ENCODE measurements at regions not wholly inside any gene's neighbourhood (a gene's known extent, or its start where the extent isn't known, plus 50 kb on each side); places are given as distances from the start of the nearest gene placed in this dataset.

DNA sequence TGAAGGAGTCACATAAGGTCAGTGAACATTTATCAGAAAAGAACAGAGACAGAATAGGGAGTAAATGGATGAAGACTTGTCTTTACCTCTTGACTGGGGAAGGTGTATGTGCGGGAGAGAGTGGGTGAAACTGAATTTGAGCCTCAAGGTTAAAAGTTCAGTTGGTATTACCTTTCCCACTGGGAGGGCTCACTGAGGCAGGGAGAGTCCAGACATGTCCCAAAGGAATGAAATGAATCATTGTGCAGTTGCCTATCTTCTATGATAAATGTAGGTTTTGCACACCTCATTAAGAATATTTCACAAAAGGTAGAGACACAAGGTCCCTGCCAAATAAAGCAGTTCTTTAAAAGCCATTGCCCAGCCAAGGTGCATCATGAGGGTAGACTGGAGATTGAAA is 105.2 kb downstream of the KCNA5 start:
- H3K27ac ChIP-seq (ENCODE audit: low read depth in 1 of 3, low read length in 2 of 3), result no peak overlapping the region
- WGBS, 3 donors, result 65 to 84% (median 78%) methylated on average over 1 of the region's 1 CpG

DNA sequence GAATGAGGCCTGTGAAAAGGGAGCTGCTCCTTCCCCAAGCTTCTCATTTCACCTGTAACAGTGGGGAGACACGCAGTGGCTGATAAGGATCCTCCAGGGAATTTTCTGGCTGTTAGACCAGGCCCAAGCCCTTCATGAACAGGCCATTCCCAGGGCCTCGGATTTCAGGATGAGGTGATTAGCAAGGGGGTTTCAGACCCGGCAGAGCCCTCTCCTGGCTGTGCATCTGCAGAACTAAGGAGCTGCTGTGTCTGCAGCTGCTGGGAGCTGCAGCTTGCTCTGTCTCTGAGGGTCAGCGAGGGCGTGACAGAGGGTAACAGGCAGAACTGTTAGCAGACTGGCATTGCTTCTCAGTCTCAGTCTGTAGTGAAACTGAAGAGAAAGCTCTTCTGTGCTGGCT is 110.4 kb downstream of the KCNA5 start:
- Histone ChIP-seq H3K36me3 (ENCODE audit: control insufficient read depth in 3 of 3, insufficient read depth in 2 of 3, low read depth in 1 of 3, low read length in 3 of 3) (no peaks in the 10 kb centered on the region), H3K9me3 (ENCODE audit: control insufficient read depth in 2 of 2, insufficient read depth in 1 of 2, low read depth in 1 of 2, low read length in 1 of 2) (no peaks in the 10 kb centered on the region), H3K27me3 (ENCODE audit: control insufficient read depth in 3 of 3, insufficient read depth in 3 of 3, low read length in 3 of 3) (peaks cover 0 to 2% (median 0%) of the 10 kb centered on the region in 3 donors), H3K27ac (ENCODE audit: low read depth in 1 of 3, low read length in 2 of 3) (no peak overlapping the region), H3K4me1 (ENCODE audit: control insufficient read depth in 3 of 3, insufficient read depth in 2 of 3, low read depth in 1 of 3, low read length in 2 of 3) (no peaks in the 10 kb centered on the region), H3K4me3 (ENCODE audit: low read depth in 1 of 3, low read length in 3 of 3) (no peak overlapping the region)
- no peak for DNase-seq
- FAIRE-seq, result no peak
- WGBS, 3 donors, result 59 to 71% (median 60%) methylated on average over 5 of the region's 5 CpGs

More for the DNA sequence above, 105.2 kb downstream of the KCNA5 start:
- Histone ChIP-seq H3K27me3 (ENCODE audit: control insufficient read depth in 3 of 3, insufficient read depth in 3 of 3, low read length in 3 of 3) (peaks cover 0 to 2% (median 0%) of the 10 kb centered on the region in 3 donors), H3K9me3 (ENCODE audit: control insufficient read depth in 2 of 2, insufficient read depth in 1 of 2, low read depth in 1 of 2, low read length in 1 of 2) (no peaks in the 10 kb centered on the region), H3K4me3 (ENCODE audit: low read depth in 1 of 3, low read length in 3 of 3) (no peak overlapping the region), H3K4me1 (ENCODE audit: control insufficient read depth in 3 of 3, insufficient read depth in 2 of 3, low read depth in 1 of 3, low read length in 2 of 3) (no peaks in the 10 kb centered on the region), H3K36me3 (ENCODE audit: control insufficient read depth in 3 of 3, insufficient read depth in 2 of 3, low read depth in 1 of 3, low read length in 3 of 3) (no peaks in the 10 kb centered on the region)
- FAIRE-seq (no peak), DNase-seq (no peak)

DNA sequence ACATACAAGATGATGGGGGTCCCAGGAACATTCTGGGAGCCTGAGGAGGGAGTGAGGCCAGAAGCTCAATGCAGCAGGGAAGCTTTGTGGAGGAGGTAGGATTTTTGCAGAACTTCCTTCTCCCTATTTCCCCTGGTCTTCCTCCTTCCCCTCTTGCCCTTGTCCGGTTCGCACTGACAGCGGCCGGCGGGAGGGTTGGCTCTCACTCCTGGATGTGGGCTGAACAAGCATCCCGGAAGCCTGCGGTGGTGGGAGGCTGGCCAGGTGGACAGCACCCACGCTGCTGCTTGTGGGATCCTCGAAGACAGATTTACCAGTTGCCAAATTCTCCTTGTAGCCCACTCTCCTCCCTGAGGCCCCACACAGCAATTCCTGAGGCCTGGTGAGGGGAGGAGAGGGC is 112.2 kb downstream of the KCNA5 start:
- Histone ChIP-seq H3K27me3 (ENCODE audit: control insufficient read depth in 3 of 3, insufficient read depth in 3 of 3, low read length in 3 of 3) (peaks cover 0 to 2% (median 0%) of the 10 kb centered on the region in 3 donors), H3K4me1 (ENCODE audit: control insufficient read depth in 3 of 3, insufficient read depth in 2 of 3, low read depth in 1 of 3, low read length in 2 of 3) (no peaks in the 10 kb centered on the region), H3K4me3 (ENCODE audit: low read depth in 1 of 3, low read length in 3 of 3) (no peak overlapping the region), H3K27ac (ENCODE audit: low read depth in 1 of 3, low read length in 2 of 3) (no peak overlapping the region), H3K9me3 (ENCODE audit: control insufficient read depth in 2 of 2, insufficient read depth in 1 of 2, low read depth in 1 of 2, low read length in 1 of 2) (no peaks in the 10 kb centered on the region), H3K36me3 (ENCODE audit: control insufficient read depth in 3 of 3, insufficient read depth in 2 of 3, low read depth in 1 of 3, low read length in 3 of 3) (no peaks in the 10 kb centered on the region)
- DNase-seq, result no peak
- WGBS, 3 donors, result 66 to 83% (median 81%) methylated on average over 9 of the region's 9 CpGs
- FAIRE-seq, result no peak

DNA sequence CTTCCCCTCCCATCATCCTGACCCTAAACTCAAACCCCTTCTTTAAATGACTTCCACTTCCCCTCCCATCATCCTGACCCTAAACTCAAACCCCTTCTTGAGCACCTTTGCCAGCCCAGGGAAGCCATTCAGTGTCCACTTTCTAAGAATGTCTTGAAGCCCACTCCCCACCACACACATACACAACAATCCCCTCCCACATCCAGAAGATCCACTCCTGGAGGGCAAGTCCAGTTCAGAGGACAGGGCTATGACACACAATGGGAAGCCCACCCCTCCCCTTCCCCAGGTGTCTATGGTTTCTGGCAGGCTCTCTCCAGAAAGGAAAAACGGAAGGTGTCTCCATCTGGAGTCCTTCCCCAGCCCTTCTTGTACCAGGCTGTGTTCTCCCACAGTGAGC is 117.1 kb downstream of the KCNA5 start:
- Histone ChIP-seq H3K4me3 (ENCODE audit: low read depth in 1 of 3, low read length in 3 of 3) (no peak overlapping the region), H3K4me1 (ENCODE audit: control insufficient read depth in 3 of 3, insufficient read depth in 2 of 3, low read depth in 1 of 3, low read length in 2 of 3) (no peaks in the 10 kb centered on the region), H3K36me3 (ENCODE audit: control insufficient read depth in 3 of 3, insufficient read depth in 2 of 3, low read depth in 1 of 3, low read length in 3 of 3) (no peaks in the 10 kb centered on the region), H3K27me3 (ENCODE audit: control insufficient read depth in 3 of 3, insufficient read depth in 3 of 3, low read length in 3 of 3) (no peaks in the 10 kb centered on the region), H3K27ac (ENCODE audit: low read depth in 1 of 3, low read length in 2 of 3) (no peak overlapping the region), H3K9me3 (ENCODE audit: control insufficient read depth in 2 of 2, insufficient read depth in 1 of 2, low read depth in 1 of 2, low read length in 1 of 2) (no peaks in the 10 kb centered on the region)
- DNase-seq, result no peak
- WGBS, 3 donors, result 71 to 85% (median 73%) methylated on average over 1 of the region's 1 CpG
- FAIRE-seq, result no peak

DNA sequence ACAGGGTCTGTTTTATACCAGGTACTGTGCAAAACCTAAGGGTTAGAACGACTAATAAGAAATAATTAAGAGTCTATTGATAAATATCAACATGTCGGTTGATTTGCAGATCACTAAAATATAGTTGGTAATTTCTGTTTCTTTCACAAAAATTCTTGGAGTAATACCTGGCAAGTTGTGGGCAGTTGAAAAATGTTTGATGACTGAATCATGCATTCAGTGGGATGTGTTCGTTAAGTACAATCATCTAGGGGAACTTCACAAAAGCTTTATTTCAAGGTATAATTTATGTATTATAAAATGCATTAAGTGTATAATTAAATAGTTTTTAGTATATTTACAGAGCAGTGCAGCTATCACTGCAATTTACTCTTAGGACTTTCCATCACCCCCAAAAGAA is 120.0 kb downstream of the KCNA5 start:
- Histone ChIP-seq H3K27ac (ENCODE audit: low read depth in 1 of 3, low read length in 2 of 3) (no peak overlapping the region), H3K9me3 (ENCODE audit: control insufficient read depth in 2 of 2, insufficient read depth in 1 of 2, low read depth in 1 of 2, low read length in 1 of 2) (no peaks in the 10 kb centered on the region), H3K27me3 (ENCODE audit: control insufficient read depth in 3 of 3, insufficient read depth in 3 of 3, low read length in 3 of 3) (no peaks in the 10 kb centered on the region), H3K4me3 (ENCODE audit: low read depth in 1 of 3, low read length in 3 of 3) (no peak overlapping the region), H3K4me1 (ENCODE audit: control insufficient read depth in 3 of 3, insufficient read depth in 2 of 3, low read depth in 1 of 3, low read length in 2 of 3) (no peaks in the 10 kb centered on the region), H3K36me3 (ENCODE audit: control insufficient read depth in 3 of 3, insufficient read depth in 2 of 3, low read depth in 1 of 3, low read length in 3 of 3) (no peaks in the 10 kb centered on the region)
- WGBS, 3 donors, result 81 to 91% (median 83%) methylated on average over 3 of the region's 3 CpGs
- DNase-seq (no peak), FAIRE-seq (no peak)

DNA sequence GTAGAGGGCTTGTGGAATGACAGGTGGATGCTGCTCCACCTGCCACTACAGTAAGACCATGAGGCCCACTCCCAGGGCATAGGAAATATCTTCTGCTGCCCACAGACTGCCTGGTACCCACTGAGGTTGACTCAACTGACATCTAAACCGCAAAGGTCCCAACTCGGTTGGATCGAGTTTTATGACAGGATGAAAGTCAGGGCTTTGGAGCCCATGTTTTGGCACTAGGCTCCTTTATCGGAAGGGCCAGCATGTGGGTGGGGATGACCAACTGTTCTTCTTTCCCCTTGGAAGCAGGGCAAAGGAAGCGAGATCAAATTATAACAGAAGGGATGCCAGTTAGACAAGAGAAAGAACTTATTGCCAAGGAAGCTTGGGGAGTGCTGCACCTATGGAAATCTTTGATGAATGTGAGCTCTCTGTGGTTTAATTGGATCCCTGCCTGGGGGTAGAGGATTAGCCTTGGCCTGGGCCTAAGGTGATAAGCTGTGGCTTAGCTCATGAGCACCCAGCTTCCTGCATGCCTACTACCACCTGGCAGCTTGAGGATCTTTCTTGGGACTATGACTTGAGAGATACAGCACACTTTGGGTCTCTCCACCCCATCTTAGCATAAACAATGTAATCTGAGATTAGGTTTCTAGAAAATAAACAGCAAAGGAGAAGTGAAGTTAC is 121.8 kb downstream of the KCNA5 start:
- H3K36me3 ChIP-seq (ENCODE audit: control insufficient read depth in 3 of 3, insufficient read depth in 2 of 3, low read depth in 1 of 3, low read length in 3 of 3), result no peaks in the 10 kb centered on the region
- 75 to 90% (median 84%) methylated on average over 5 of the region's 5 CpGs for WGBS, 3 donors
- H3K4me1 ChIP-seq (ENCODE audit: control insufficient read depth in 3 of 3, insufficient read depth in 2 of 3, low read depth in 1 of 3, low read length in 2 of 3), result no peaks in the 10 kb centered on the region
- no peaks in the 10 kb centered on the region for H3K27me3 ChIP-seq (ENCODE audit: control insufficient read depth in 3 of 3, insufficient read depth in 3 of 3, low read length in 3 of 3)
- no peak overlapping the region for H3K4me3 ChIP-seq (ENCODE audit: low read depth in 1 of 3, low read length in 3 of 3)
- H3K27ac ChIP-seq (ENCODE audit: low read depth in 1 of 3, low read length in 2 of 3), result no peak overlapping the region
- no peaks in the 10 kb centered on the region for H3K9me3 ChIP-seq (ENCODE audit: control insufficient read depth in 2 of 2, insufficient read depth in 1 of 2, low read depth in 1 of 2, low read length in 1 of 2)
- no peak for FAIRE-seq
- DNase-seq, result no peak

DNA sequence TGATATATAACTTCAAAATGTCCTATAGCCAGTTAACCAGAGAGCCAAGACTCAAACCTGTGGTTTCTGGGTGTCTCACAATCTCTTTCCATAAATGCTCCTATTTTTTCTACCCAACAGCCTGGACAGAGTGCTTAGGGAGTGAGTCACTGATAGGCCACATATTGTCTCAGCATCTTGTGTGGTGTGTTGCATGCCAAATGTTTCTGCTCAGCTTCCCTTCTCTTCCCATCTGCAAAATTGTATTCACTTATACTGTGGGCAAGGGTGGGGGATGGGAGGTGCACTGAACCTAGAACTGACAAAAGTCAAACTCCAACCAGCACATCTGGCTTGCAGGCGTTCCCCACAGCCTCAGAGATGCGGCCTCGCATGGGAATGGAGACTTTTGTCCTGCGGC is 123.3 kb downstream of the KCNA5 start:
- no peaks in the 10 kb centered on the region for H3K4me1 ChIP-seq (ENCODE audit: control insufficient read depth in 3 of 3, insufficient read depth in 2 of 3, low read depth in 1 of 3, low read length in 2 of 3)
- peaks cover 0 to 2% (median 0%) of the 10 kb centered on the region in 3 donors for H3K27me3 ChIP-seq (ENCODE audit: control insufficient read depth in 3 of 3, insufficient read depth in 3 of 3, low read length in 3 of 3)
- no peaks in the 10 kb centered on the region for H3K36me3 ChIP-seq (ENCODE audit: control insufficient read depth in 3 of 3, insufficient read depth in 2 of 3, low read depth in 1 of 3, low read length in 3 of 3)
- no peak overlapping the region for H3K27ac ChIP-seq (ENCODE audit: low read depth in 1 of 3, low read length in 2 of 3)
- DNase-seq, result no peak
- no peak overlapping the region for H3K4me3 ChIP-seq (ENCODE audit: low read depth in 1 of 3, low read length in 3 of 3)
- no peak for FAIRE-seq
- WGBS, 3 donors, result 76 to 80% (median 79%) methylated on average over 4 of the region's 4 CpGs
- H3K9me3 ChIP-seq (ENCODE audit: control insufficient read depth in 2 of 2, insufficient read depth in 1 of 2, low read depth in 1 of 2, low read length in 1 of 2), result no peaks in the 10 kb centered on the region

DNA sequence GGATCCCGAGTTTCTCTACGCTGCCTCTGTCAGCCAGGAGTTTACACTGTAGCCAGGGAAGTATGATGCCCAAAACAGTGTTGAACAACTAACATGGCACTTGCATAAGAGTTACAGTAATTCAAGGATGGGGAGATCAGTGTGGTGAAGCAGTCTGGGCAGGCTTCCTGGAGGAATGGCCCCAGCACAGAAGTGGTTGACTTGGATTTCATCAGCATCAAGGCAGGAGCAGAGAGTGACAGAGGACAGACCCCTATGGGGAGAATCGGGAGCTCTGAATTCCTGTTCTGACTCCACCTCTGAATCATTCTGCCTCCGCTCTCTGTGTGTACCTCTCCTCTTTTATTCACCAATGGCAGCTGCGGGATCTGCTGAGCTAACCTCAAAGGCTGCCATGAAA is 124.5 kb downstream of the KCNA5 start:
- Histone ChIP-seq H3K27ac (ENCODE audit: low read depth in 1 of 3, low read length in 2 of 3) (no peak overlapping the region), H3K27me3 (ENCODE audit: control insufficient read depth in 3 of 3, insufficient read depth in 3 of 3, low read length in 3 of 3) (peaks cover 0 to 2% (median 0%) of the 10 kb centered on the region in 3 donors), H3K4me3 (ENCODE audit: low read depth in 1 of 3, low read length in 3 of 3) (no peak overlapping the region), H3K4me1 (ENCODE audit: control insufficient read depth in 3 of 3, insufficient read depth in 2 of 3, low read depth in 1 of 3, low read length in 2 of 3) (no peaks in the 10 kb centered on the region), H3K36me3 (ENCODE audit: control insufficient read depth in 3 of 3, insufficient read depth in 2 of 3, low read depth in 1 of 3, low read length in 3 of 3) (no peaks in the 10 kb centered on the region), H3K9me3 (ENCODE audit: control insufficient read depth in 2 of 2, insufficient read depth in 1 of 2, low read depth in 1 of 2, low read length in 1 of 2) (no peaks in the 10 kb centered on the region)
- no peak for FAIRE-seq
- no peak for DNase-seq
- WGBS, 3 donors, result 83 to 90% (median 87%) methylated on average over 5 of the region's 5 CpGs

DNA sequence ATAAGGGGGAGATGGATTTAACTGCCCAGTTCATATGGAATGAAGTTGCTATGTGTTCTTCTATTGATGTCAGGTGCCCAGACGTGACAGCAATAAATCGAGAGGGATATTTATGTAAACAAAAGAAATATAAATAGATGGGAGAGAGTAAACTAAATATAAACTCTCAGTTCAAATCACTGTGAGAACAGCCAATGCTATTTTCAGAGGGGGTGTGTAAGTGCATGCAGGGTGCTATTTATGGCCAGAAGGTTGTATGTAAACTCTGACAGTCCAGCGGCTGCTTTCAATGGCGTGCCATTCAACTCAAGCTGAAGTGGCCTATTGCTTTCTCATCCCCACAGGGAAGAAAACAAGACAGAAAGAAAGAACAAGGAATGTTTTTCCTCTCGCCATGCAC is 127.2 kb downstream of the KCNA5 start:
- 50 to 64% (median 59%) methylated on average over 5 of the region's 5 CpGs for WGBS, 3 donors
- H3K36me3 ChIP-seq (ENCODE audit: control insufficient read depth in 3 of 3, insufficient read depth in 2 of 3, low read depth in 1 of 3, low read length in 3 of 3), result no peaks in the 10 kb centered on the region
- peak overlapping the region in 1 of 3 donors; percentile 26 for H3K27ac ChIP-seq (ENCODE audit: low read depth in 1 of 3, low read length in 2 of 3)
- no peaks in the 10 kb centered on the region for H3K9me3 ChIP-seq (ENCODE audit: control insufficient read depth in 2 of 2, insufficient read depth in 1 of 2, low read depth in 1 of 2, low read length in 1 of 2)
- DNase-seq (no peak), FAIRE-seq (no peak)
- peaks cover 0 to 2% (median 0%) of the 10 kb centered on the region in 3 donors for H3K27me3 ChIP-seq (ENCODE audit: control insufficient read depth in 3 of 3, insufficient read depth in 3 of 3, low read length in 3 of 3)
- H3K4me3 ChIP-seq (ENCODE audit: low read depth in 1 of 3, low read length in 3 of 3), result no peak overlapping the region
- H3K4me1 ChIP-seq (ENCODE audit: control insufficient read depth in 3 of 3, insufficient read depth in 2 of 3, low read depth in 1 of 3, low read length in 2 of 3), result no peaks in the 10 kb centered on the region
